Ascending aorta (tissue), 2 donors: ENCODE measurements at regions not wholly inside any gene's neighbourhood (a gene's known extent, or its start where the extent isn't known, plus 50 kb on each side); places are given as distances from the start of the nearest gene placed in this dataset.

Experiments
- DNase-seq, 2 donors: peaks; one replicate each; pipeline ENCODE4 v3.0.0-alpha.2; 2019; ENCODE audit warnings: low spot score in 2 of 2
- H3K27ac ChIP-seq, 2 donors: fragments of 200-600 bp; sonication (generic); one replicate each; pipeline ENCODE4 v1.5.1; 2016 to 2017; ENCODE audit warnings: mild to moderate bottlenecking in 1 of 2
- H3K27me3 ChIP-seq: fragments of 200-600 bp; sonication (generic); one replicate; pipeline ENCODE4 v1.5.1; 2017
- H3K36me3 ChIP-seq, 2 donors: fragments of 200-600 bp; sonication (generic); one replicate each; pipeline ENCODE4 v1.5.1; 2016
- H3K4me1 ChIP-seq, 2 donors: fragments of 200-600 bp; sonication (generic); one replicate each; pipeline ENCODE4 v1.5.1; 2016 to 2017; ENCODE audit warnings: mild to moderate bottlenecking in 1 of 2
- H3K4me3 ChIP-seq, 2 donors: fragments of 200-600 bp; sonication (generic); one replicate each; pipeline ENCODE4 v1.5.1; 2016 to 2017; ENCODE audit warnings: mild to moderate bottlenecking in 1 of 2
- H3K9me3 ChIP-seq, 2 donors: fragments of 200-600 bp; sonication (generic); one replicate each; pipeline ENCODE4 v1.5.1; 2016
- intact Hi-C: fragments of 100-400 bp; cut with DNase I; formaldehyde crosslinking; loops from one replicate; pipeline ENCODE4 v1.15.1; 2023
- TF ChIP-seq, protein P1 (sequence below), 3 experiments: fragments of 200-600 bp in 2 of 3; fragments of 450-650 bp in 1 of 3; sonication (generic) in 2 of 3; IDR thresholded peaks; one replicate each; pipeline ENCODE4 v1.5.1; 2016 to 2019; ENCODE audit warnings: antibody characterized with exemption in 3 of 3, mild to moderate bottlenecking in 1 of 3, moderate library complexity in 1 of 3

DNA sequence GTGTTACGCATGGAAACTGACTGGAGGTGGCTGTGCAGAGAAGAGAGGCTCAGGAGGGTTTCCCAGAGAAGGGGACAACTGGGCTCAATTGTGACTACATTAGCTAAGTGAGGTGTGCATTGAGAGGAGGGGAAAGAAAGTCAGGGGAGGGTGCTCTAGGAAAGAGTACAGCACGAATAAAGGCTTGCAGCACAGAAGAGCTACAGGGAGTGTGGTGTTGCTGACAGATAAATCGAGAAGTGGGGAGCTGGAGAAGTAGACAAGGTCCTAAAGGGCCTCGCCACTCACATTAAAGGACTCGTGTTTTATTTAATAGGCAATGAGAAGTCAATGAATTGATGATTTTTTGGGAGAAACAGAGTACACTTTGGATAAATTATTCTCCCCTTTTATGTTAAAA is 65.7 kb upstream of the CTAGE1 start:
- no peaks in the 10 kb centered on the region for H3K9me3 ChIP-seq
- no peaks in the 10 kb centered on the region for H3K27me3 ChIP-seq
- intact Hi-C loops, result no loop called here
- no peak for DNase-seq
- no peaks in the 10 kb centered on the region for H3K36me3 ChIP-seq
- TF ChIP-seq, protein P1, sequence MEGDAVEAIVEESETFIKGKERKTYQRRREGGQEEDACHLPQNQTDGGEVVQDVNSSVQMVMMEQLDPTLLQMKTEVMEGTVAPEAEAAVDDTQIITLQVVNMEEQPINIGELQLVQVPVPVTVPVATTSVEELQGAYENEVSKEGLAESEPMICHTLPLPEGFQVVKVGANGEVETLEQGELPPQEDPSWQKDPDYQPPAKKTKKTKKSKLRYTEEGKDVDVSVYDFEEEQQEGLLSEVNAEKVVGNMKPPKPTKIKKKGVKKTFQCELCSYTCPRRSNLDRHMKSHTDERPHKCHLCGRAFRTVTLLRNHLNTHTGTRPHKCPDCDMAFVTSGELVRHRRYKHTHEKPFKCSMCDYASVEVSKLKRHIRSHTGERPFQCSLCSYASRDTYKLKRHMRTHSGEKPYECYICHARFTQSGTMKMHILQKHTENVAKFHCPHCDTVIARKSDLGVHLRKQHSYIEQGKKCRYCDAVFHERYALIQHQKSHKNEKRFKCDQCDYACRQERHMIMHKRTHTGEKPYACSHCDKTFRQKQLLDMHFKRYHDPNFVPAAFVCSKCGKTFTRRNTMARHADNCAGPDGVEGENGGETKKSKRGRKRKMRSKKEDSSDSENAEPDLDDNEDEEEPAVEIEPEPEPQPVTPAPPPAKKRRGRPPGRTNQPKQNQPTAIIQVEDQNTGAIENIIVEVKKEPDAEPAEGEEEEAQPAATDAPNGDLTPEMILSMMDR (IDR thresholded peaks at IDR 0.05), result no peak
- H3K4me1 ChIP-seq, result peaks cover 0 to 3% of the 10 kb centered on the region in 2 donors
- H3K4me3 ChIP-seq, result no peak overlapping the region
- H3K27ac ChIP-seq, result no peak overlapping the region

DNA sequence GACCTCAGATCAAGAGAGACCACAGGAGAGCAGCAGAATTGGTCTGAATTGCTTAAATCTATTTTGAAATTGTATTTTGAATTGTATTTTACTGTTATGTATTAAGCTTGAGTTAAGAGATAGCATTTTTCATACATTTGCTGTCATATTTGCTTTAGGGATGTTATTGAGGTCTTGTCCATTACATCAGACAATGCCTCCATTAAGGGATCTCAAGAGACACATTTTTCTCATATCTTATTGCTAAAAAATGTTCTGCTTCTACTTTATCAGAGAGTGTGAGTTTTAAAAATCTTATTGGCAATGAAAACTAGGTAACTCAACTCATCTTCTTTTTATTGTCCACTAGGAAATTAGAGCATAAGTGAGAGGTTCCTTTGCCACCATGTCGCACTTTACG is 66.8 kb upstream of the CTAGE1 start:
- peaks cover 0 to 10% of the 10 kb centered on the region in 2 donors for H3K4me1 ChIP-seq
- no peaks in the 10 kb centered on the region for H3K27me3 ChIP-seq
- no peak overlapping the region for H3K27ac ChIP-seq
- intact Hi-C loops, result no loop called here
- H3K4me3 ChIP-seq, result no peak overlapping the region
- TF ChIP-seq, protein P1 (IDR thresholded peaks at IDR 0.05), result no peak
- no peaks in the 10 kb centered on the region for H3K9me3 ChIP-seq
- no peak for DNase-seq
- H3K36me3 ChIP-seq, result no peaks in the 10 kb centered on the region

DNA sequence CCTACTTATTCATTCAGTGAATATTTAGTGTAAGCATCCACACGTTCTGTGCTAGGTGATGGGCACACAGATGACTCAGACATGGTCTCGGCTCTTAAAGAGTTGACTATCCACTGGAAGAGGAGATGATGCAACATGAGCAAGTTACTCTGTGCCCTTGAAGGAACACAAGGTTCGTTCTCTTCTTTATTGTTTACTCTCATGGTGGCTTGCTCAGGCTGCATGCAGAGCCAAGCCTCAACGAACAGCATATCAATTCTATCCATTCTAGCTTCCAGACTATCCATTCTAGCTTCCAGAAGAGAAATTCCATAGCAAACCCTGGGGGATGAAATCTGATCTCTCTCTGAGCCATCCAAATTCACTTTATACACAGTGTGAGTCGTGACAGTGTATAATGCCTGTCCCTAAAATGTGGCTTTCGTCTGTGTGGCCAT is 68.1 kb upstream of the CTAGE1 start:
- peaks cover 0 to 10% of the 10 kb centered on the region in 2 donors for H3K4me1 ChIP-seq
- no peaks in the 10 kb centered on the region for H3K36me3 ChIP-seq
- DNase-seq, result no peak
- H3K9me3 ChIP-seq, result no peaks in the 10 kb centered on the region
- H3K4me3 ChIP-seq, result no peak overlapping the region
- no peaks in the 10 kb centered on the region for H3K27me3 ChIP-seq
- intact Hi-C loops, result loop anchor here (5.0 kb wide), 1 partner anchor 56 kb away; no protein-coding TSS in a partner anchor
- H3K27ac ChIP-seq, result no peak overlapping the region
- TF ChIP-seq, protein P1 (IDR thresholded peaks at IDR 0.05), result no peak

DNA sequence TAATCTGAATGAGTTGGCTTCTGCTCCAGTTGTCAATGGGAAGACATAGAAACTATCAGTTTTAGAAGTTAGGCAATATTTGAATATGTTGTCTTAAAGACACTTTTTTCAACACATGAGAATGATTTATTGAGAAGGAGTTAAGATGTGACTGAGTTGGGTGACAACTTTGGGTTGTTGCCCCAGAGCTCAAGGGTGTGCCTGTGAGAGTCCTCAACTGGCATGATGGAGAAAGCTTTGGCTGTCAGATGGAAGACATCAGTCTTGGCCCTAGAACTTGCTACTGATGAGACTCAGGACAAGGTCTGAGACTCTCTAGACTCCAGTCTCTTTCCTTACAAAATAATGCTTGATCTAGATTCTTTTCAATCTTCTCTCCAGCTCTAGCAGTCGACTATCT is 69.0 kb upstream of the CTAGE1 start:
- DNase-seq, result no peak
- TF ChIP-seq, protein P1 (IDR thresholded peaks at IDR 0.05), result no peak
- Histone ChIP-seq H3K27me3 (no peaks in the 10 kb centered on the region), H3K9me3 (no peaks in the 10 kb centered on the region), H3K4me1 (peaks cover 0 to 10% of the 10 kb centered on the region in 2 donors), H3K27ac (no peak overlapping the region), H3K4me3 (no peak overlapping the region), H3K36me3 (no peaks in the 10 kb centered on the region)
- intact Hi-C loops, result loop anchor here (5.0 kb wide), 1 partner anchor 56 kb away; no protein-coding TSS in a partner anchor

DNA sequence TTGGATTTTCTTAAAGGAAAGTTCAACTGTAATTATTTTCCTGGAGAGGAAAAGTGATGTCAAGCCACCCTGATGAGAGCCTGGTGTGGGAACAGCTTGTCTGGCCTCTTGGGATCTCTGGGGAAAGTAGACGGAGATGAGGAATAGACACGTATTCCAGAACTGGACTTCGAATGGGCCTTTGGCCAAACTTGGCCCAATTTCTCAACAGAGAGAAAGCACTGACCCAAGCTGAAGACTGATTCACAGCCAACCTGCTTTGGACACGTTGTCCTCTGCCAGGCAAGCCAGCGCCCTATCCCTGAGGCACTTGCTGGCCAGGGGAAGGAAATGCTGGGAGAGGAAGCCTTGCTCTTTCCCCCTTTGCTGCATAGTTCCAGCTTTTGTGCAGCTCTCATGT is 70.8 kb upstream of the CTAGE1 start:
- peaks cover 0 to 10% of the 10 kb centered on the region in 2 donors for H3K4me1 ChIP-seq
- H3K27me3 ChIP-seq, result no peaks in the 10 kb centered on the region
- no peaks in the 10 kb centered on the region for H3K9me3 ChIP-seq
- H3K4me3 ChIP-seq, result no peak overlapping the region
- H3K27ac ChIP-seq, result peak overlapping the region; percentile 54
- H3K36me3 ChIP-seq, result no peaks in the 10 kb centered on the region
- TF ChIP-seq, protein P1 (IDR thresholded peaks at IDR 0.05), result no peak
- intact Hi-C loops, result loop anchor here (5.0 kb wide), 1 partner anchor 54 kb away; no protein-coding TSS in a partner anchor
- DNase-seq, result peak in 1 of 2 donors; percentile 90

DNA sequence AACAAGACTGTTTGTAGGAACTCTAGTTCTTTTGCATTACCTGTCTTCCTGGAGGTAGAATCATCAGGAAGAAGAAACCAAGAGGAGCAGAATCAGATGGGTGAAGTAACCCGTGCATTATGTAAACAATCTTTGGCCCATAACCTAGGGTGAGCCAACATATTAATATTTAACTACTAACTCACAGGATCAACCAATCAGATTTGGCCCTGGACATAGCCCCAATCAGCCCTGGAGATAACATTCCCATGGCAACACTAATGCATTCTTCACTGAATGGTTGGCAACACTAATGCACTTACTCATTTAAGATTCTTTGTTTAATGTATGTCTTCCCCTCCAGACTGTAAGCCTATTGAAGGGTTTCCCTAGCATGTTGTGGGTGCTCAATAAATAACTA is 72.0 kb upstream of the CTAGE1 start:
- intact Hi-C loops, result loop anchor here (1.0 to 5.0 kb wide), 3 partner anchors 19 to 68 kb away; no protein-coding TSS in a partner anchor

More for the DNA sequence above, 72.0 kb upstream of the CTAGE1 start:
- Histone ChIP-seq H3K36me3 (no peaks in the 10 kb centered on the region), H3K4me1 (peaks cover 0 to 19% of the 10 kb centered on the region in 2 donors), H3K9me3 (no peaks in the 10 kb centered on the region), H3K27ac (peak overlapping the region in 1 of 2 donors; percentile 54), H3K27me3 (no peaks in the 10 kb centered on the region), H3K4me3 (no peak overlapping the region)
- no peak for DNase-seq
- TF ChIP-seq, protein P1 (IDR thresholded peaks at IDR 0.05), result no peak
